ENCODE measurements at regions not wholly inside any gene's neighbourhood (a gene's known extent, or its start where the extent isn't known, plus 50 kb on each side); places are given as distances from the start of the nearest gene placed in this dataset.

GRCh38 chr5:88644676-88645075, 238.3 kb downstream of the MEF2C start:
- TF ChIP-seq CTCF (IDR thresholded peaks at IDR 0.05), result no peak
- TF ChIP-seq POLR2A (IDR thresholded peaks at IDR 0.05), result no peak

All from thyroid gland (tissue), 4 donors.